DMS79 treated with DMSO at 0.1 percent for 48 hours (cell line): ENCODE measurements at regions not wholly inside any gene's neighbourhood (a gene's known extent, or its start where the extent isn't known, plus 50 kb on each side); places are given as distances from the start of the nearest gene placed in this dataset.

Experiments
- DNase-seq: peaks from one replicate; lab custom pipeline; 2025; lab: John Stamatoyannopoulos, UW

DNA sequence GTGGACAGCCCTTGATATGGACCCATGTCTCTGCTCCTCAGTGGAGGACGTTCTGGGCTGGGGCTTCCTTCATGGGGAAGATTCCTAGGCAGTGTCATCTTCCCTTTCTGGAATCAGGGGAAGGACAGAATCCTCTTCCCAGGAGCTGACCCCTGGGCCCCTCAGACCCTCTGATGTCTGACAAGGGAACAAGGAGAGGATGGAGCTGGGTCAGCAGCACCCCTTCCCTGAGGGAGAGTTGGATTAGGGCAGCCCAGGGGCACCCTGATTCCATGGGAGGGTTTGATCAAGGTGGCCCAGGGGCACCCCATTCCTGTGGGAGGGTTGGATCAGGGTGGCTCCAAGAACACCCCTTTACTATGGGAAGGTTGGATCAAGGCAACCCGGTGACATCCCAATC is 86.5 kb downstream of the ACKR3 start:
- no peak for DNase-seq

DNA sequence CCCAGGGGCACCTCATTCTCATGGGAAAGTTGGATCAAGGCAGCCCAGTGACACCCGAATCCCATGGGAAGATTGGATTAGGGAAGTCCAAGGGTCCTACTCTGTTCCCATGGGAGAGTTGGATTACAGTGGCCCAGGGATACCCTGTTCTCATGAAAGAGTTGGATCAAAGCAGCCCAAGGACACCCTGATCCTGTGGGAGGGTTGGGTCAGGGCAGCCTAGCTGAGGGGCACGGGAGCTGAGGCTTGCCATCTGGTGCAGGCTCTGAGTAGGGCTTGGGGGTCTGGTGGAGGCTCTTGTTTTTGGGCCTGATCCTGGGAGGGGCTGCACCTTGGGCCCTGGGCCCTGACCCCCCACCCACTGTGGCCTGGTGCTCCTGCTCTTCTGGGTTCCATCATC is 87.1 kb downstream of the ACKR3 start:
- no peak for DNase-seq

- no peak for DNase-seq
Measured at GRCh38 chr2:236657215-236657614, 87.6 kb downstream of the ACKR3 start.

GRCh38 chr2:236657801-236658200 is 88.2 kb downstream of the ACKR3 start:
- no peak for DNase-seq

GRCh38 chr2:236658974-236659757 is 89.5 kb downstream of the ACKR3 start:
- peak; percentile 50 for DNase-seq

DNA sequence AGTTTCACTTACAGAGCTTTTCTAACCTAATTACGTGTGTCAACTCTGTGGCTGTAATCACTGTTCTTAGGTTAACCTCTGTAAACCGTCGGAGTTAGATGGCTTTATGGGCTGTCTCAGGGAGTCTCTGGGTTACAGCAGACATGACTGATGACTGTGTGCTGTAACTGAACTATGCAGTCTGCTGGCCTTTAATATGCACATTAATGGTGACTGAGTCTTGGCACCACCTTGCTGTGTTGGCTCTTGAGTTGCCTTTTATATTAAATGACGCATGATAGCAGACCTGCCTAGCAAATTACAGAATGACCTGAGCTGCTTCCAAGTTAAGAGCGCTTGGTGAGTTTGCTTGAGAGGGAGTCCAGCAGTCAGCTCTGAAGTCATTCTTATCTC is 90.1 kb downstream of the ACKR3 start:
- DNase-seq = peak; percentile 99

DNA sequence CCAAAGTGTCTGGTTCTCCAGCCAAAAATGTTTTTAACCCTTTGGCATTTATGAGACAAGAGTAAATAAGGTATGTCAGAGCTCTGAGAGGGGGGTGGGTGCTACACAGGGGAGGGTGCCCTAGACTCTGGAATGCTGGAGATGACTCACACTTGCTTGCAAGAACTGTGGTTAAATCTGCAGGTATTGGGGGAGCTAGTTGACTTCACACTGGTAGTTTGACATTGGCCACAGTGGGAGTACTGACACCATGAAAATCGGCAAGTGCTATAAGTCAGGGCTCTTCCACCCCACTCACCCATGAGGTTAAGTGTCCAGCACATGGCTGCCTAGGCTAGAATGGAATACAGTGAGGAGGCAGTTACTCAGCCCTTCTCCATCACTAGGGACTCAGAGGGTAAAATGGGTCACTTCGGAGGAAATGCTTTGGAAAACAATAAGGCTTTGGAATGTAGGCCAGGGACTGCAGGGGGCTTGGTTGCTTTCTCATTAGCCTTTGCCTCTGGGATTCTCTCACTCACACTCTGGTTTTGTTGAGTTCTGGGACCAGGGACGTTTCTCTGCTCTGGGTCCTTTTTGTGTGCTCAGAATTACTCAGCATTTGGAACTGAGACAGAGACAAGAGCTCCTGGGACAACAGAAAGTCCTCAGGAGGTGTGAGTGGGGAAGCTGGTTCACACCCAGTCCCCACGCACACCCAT is 91.6 kb downstream of the ACKR3 start:
- DNase-seq = no peak

GRCh38 chr2:236661762-236662110 is 92.1 kb downstream of the ACKR3 start:
- no peak for DNase-seq

DNA sequence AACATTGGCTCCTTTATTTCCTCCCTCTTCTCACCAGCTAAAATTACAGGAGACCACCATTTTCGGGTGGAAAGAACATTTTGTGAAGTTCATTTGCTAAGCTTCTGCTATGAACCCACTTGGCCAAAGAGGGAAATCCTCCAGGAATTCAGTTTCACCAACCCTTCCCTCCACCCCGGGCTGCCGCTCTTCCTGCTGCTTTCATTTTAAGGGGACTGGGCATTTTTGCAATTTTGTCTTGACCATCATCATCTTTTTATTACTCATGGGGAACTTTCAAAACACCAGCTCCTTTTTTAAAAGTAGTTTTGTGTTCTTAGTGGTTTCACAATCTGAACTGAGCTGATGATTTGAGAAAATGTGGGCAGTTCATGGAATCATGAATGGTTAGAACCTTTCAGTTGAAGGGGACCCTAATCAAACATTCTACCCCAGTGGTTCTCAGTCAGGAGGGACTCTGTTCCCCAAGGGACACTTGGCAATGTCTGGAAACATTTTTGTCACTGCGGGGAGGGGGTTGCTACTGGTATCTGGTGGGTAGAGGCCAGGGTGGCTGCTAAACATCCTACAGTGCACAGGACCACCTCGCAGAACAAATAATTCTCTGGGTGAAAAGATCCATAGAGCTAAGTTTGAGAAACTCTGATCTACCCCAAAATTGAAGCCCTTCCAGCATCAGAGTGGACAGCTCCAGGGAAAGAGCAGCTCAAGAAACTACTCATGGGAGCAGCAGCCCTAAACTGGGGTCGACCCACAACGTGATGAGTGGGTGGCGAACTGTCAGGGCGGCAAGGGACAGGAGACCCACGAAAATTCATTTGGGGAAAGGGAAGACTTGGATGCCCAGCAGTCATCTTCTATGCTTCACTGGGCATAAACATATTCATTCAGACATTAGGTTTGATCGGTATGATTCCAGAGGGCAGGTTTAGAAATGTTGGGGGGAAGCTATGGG is 92.9 kb downstream of the ACKR3 start:
- DNase-seq = no peak

DNA sequence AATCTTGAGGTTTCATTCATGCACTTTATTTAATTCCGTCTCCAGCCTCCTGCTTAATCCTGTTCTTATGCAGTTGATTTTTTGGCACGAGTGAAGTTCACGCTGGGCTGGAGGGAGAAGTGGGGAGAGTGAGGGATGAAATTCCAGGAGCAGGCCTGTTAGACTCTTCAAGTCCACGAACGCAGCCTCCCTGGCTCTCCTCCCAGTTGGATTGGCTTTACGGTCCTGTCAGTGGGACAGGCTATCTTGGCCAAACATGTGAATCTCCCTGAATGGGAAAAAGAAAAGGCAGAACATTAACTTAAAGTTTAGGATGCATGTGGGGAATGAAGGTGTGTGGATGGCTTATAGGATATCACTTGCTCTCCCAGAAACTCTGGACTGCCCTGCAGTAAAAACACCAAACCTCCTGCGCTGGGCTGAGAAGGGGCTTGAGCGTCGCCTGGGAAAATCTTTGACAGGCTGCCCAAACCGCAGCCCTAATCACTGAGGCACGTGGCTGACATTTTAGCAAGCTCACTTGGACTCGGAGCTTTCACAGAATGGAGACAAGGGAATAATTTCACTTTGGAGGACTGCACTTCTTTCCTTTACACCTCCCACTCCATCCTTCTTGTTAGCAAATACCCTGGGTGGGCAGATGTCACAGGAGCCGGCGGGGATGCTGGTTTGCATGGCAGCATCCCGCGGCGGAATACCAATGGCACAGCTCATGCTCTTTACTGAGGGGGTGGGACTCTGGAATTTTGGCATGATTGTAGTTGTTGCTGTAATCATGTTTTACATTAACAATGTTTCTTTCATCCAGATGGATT is 93.9 kb downstream of the ACKR3 start:
- DNase-seq = peak; percentile 87

GRCh38 chr2:236664136-236664535 is 94.5 kb downstream of the ACKR3 start:
- no peak for DNase-seq

- DNase-seq = no peak
Measured at GRCh38 chr2:236665101-236665500, 95.5 kb downstream of the ACKR3 start.

DNA sequence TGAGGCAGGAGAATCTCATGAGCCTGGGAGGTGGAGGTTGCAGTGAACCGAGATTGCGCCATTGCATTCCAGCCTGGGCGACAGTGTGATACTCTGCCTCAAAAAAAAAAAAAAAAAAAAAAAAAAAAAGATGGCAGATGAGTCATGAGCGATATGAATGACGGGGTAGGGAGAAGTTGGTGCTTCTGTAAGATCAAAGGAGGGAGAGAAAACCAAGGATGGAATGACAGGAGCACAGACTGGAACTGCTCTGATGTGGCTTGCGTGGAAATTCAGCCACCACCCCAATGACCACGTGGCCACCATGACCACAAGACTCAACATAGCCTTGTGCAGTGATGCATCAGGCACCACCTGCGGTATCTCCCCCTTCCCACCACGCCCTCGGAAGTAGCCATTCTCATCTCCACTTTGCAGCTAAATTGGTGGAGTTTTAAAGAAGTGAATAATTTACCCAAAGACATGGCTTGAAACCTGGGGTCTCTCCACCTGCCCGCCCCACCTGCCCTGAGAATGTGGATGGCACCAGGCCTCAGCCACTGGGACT is 96.0 kb downstream of the ACKR3 start:
- DNase-seq = no peak

- DNase-seq = no peak
Measured at GRCh38 chr2:236666646-236667204, 97.1 kb downstream of the ACKR3 start.

- DNase-seq = no peak
Measured at GRCh38 chr2:236667526-236667925, 97.9 kb downstream of the ACKR3 start.

- DNase-seq = no peak
Measured at GRCh38 chr2:236668531-236668969, 98.9 kb downstream of the ACKR3 start.

- no peak for DNase-seq
Measured at GRCh38 chr2:236670235-236670620, 100.6 kb downstream of the ACKR3 start.

DNA sequence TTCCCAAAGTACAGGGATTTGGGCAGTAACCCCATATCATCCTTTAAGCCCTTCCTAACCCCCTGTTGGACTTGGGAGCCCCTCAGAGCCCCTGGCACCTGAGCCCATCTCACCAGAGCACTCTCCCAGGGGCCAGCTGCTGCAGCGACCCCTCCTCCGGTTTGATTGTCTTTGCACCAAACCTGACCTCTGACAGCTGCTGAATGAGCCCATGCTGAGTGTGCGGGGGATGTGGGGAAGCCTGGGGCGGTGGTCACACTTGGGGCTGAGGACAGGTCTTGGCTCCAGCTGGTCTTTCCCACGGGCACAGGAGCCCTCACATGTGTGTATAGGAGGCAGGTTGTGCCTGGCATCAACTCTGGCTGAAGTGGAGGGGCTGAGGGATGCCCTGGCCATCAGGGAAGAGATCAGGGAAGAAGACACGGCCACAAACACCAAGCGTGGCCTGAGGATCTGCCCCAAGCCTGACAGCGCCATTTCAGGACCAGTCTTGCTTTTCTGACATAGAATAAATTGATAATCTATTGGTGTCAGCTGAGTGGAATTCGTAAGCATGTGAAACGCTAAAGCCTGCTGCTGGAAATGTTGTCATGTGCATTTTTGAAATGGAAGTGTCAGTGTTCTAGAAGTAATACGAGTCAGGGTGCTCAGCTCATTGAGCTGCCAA is 102.4 kb downstream of the ACKR3 start:
- no peak for DNase-seq

- no peak for DNase-seq
Measured at GRCh38 chr2:236672606-236673005, 103.0 kb downstream of the ACKR3 start.

DNA sequence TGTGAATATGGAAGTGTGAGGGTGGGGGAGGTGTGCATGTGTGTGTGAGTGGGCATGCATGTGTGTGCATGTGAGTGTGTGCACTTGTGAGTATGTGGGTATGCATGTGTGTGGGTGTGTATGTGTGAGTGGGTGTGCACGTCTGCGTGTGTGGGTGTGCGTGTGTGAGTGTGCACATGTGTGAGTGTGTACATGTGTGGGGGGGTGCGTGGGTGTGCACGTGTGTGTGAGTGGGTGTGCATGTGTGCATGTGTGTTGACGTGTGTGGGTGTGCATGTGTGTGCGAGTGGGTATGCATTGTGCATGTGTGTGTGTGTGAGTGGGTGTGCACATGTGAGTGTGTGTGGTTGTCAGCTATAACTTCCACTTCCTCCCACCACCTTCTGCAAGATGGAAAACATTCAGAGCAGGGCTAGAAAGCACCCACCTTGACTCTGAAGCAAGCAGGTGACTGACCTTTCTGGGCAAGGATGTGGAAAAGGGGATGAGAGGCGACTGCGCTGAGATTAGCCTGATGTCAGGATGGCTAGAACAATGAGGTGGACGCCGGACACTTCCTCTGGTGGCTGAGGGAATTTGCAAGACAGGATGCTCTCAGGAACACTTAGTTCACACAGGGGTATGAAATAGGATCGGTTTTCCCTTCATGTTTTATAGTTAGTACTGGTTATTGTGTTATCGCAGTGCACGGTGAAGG is 103.6 kb downstream of the ACKR3 start:
- DNase-seq = no peak
